ENCODE measurements at regions not wholly inside any gene's neighbourhood (a gene's known extent, or its start where the extent isn't known, plus 50 kb on each side); places are given as distances from the start of the nearest gene placed in this dataset.
A peak's percentile ranks its signal among the peaks of the same experiment; 100 is the strongest.
"Not testable (repeated sequence)": the region's sequence is repeated elsewhere in the genome, so short reads cannot be mapped to it uniquely, and the experiment has no call there.

DNA sequence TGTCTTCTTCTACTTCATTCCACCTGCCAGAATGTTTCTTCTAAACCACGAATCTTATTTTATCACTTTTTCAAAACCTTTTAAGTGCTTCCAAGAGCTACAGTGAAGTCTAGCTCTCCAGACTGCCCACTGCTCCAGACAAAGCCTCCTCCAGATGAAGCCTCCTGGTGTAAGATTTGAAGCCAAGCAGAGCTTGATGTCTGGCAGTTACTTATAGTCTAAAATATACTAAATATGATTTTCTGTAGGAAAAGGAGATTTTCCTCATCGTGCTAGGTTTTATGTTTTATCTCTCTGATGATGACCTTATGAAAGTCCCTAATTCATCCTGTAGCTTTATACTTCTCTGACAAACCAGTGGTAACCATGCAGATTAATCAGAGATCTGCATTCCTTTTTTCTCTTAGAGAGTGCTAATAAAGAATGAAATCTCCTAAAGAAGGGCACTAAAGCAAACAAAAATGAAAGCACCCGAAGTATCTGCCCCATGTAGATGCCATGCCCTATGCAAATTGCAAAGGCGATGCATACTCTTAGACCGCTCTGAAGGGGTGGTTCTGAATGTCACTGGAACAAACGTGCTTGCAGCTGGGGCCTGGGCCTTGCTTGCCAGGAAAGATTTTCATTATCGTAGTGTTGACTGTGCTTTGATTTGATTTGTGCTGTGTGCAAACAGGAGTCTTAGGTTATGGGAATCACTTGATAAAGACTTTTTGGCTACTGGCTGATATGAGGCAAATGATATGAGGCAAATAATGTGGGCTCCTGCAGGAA lies 314.2 kb downstream of the PID1 start:
- DNase-seq = no peak

DNA sequence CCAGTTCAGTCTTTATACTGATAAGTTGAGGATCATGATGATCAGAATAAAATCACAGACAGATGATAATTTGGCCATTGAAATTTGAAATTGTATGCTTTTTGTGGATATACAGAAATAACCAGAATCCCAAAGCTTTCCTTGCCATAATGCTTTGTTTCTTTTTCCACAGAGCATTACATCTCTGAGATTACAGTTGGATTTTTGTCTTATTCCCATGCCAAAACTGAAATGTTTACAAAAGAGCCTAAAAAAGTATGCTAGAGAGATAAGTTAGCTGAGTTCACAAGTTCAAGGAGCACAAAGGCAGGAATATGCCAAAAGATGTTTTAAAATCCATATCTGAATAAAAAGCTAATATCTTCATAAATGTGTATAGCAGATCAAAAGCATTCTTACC lies 321.3 kb downstream of the PID1 start:
- no peak for DNase-seq

DNA sequence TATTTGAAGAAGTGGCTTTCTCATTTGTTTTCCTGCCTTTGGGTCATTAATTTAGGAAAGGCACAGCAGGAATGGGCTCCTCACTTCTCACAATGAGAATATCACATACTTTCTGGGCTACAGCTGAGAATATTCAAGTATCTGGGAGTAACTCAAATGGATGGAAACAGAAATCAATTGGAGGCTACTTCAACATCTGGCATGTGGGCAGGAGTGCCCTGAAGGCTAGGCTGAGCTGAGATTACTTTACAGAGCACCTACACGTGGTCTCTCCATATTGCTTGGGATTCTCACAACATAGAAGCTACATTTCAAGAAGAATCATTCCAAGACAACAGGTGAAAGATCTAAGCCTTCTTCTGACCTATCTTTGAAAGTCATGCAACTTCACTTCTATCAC lies 325.4 kb downstream of the PID1 start:
- DNase-seq = no peak

DNA sequence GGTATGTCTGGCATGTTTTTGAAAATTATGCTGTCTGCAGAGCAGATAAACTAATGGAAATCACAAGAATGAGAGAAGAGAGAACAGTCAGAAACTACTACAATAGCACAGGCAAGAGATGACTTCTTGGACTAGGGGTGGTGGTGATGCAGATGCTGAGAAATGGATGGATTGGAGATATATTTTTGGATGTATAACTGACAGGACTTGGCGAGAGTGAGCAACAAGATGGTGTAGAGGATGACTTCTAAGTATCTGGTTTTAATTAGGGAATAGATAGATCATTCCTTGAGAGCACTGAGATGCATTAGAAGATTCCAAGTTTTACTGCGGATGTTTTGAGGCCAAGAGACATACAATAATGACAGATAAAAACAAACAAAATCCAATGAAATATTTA lies 328.2 kb downstream of the PID1 start:
- no peak for DNase-seq

DNA sequence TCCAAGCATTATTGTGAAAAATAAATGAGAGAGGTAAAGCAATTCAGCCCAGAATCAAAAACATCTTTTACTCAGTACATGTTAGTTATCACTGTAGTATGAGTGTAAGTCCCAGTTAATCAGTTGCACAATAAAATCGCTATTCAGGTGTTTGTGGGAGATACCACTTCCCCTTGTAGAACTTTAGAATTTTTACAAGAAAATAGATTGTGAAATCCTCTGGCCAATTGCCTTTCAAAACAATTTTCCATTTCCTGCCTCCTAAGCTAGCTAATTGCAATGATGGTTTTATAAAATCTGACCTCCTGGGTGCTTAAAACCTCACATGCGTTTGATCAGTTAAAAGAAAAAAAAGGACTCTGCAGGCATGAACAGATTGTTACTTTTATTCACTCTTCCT lies 332.5 kb downstream of the PID1 start:
- peak; percentile 60 for DNase-seq

DNA sequence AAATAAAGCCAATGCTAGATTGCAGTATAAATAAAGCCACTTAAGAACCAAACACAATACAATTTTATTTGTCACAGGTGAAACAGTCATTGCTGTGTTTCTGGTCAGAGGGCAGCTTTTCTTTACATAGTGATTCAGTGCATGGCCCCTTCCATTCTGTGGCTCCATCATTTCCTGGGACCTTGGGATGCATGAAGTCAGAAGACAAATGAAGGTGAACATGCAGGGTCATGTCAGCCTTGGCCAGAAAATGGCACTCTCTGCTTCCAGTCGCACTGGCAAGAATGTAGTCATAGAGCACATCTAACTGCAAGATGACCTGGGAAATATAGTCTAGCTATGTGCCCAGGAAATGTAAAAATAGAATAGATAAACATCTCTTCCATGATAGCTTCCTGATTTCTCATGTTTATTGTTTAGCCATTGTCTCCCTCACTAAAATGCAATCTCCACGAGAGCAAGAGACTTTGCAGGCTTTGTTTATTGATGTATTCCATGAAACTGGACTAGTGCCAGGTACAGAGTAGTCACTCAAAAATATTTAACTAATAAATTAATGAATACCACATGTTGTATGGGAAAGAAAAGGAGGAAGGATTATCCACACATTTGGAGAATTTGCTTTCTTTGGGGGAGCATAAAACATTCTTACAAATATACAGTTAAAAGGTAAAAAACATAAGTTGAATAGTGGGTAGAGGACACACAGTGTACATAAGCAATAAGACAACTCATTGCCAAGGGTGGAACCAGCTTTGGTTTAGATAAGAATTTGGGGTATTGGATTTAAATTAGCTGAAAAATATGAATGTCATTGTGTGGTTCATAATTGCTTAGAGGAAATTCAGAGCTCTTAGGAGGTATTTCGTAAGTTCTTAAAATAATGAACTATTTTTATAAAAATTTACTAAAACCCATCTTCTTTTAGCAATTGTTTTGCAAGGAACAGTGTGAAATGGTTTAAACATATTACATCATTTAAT lies 343.8 kb downstream of the PID1 start:
- no peak for DNase-seq

DNA sequence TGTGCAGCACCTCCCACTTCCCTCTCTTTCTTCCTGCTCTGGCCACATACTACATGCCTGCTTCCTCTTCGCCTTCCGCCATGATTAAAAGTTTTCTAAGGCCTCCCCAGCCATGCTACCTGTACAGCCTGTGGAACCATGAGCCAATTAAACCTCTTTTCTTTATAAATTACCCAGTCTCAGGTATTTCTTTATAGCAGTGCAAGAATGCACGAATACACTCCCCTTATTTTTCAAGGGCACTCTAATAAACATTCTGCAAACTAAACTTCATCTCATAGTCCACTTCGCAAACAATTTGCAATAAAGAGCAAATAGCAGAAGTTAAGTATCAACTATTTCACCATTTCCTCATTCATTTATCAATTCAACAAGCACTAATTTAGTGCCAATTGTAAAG lies 351.3 kb downstream of the PID1 start:
- DNase-seq = no peak

DNA sequence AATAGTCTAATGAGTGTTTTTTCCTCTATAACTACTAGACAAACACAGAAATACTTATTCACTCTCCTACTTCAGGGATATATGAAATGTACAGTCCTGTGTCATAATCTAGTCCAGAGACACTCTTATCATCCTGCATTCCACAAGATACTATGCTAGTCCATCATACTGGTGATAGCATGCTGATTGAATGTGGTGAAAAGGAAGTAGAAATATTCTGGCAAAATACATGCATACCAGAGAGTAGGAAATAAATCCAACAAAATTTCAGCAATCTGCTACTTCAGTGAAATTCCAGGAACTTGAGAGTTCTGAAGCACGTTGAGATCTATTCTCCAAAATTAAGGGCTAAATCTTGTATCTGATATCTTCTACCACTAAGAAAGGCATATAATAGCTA lies 353.9 kb downstream of the PID1 start:
- peak; percentile 95 for DNase-seq

DNA sequence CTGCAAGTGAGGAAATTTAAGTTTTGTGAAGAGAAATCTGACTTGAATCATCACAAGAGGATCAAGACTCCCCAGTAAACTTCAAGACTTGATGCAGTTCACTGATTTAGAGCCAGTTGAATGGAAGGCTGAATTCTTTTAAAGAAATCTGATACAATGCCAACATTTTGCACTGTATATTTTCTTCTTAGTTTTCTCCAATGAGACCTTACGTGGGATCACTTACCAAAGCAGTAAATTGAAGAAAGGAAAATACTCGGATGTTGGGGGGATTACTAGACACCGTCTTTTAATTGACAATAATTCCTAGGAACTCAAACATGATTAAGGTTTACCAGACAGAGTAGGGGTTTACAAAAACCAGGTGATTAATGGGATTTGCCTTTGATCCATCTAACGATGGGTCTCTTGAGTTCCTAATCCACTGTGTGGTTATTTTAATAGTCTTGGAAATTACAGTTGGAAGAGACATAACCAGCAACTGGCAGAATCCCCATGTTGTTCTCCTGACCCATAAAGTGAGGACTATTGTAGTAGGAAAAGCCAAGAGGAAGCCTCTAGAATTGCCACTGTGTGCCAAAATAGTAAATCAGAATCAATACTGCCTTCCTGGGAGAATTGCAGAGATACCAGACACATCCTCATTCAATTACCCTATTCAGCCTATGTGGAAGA lies 354.5 kb downstream of the PID1 start:
- no peak for DNase-seq

DNA sequence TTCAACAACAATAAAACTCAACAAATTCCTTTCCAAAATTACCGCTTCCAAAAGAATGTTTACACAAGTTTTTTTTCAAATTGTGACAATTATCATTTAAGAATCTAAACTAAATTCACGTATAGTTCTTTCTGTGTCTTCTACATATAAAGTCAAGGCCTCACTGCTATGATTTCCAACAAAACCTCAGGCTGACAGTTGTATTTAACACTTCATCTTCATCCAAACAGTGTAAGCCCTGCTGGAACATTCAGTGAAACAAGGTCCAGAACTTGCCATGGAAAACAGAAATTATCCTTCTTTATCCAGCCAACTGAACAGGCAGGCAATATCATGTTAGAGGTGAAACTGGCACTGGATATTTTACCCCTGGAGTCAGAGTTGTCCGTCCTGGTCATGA lies 357.9 kb downstream of the PID1 start:
- DNase-seq = no peak

DNA sequence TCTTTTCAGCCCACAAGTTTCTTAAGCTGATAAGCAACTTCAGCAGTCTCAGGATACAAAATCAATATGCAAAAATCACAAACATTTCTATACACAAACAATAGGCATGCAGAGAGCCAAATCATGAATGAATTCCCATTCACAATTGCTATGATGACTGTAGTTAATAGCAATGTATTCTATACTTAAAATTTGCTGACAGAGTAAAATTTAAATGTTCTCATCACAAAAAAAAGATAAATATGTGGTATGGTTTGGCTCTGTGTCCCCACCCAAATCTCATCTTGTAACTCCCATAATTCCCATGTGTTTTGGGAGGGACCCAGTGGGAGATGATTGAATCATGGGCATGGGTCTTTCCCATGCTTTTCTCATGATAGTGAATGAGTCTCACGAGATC lies 360.2 kb downstream of the PID1 start:
- DNase-seq = not testable (repeated sequence)

DNA sequence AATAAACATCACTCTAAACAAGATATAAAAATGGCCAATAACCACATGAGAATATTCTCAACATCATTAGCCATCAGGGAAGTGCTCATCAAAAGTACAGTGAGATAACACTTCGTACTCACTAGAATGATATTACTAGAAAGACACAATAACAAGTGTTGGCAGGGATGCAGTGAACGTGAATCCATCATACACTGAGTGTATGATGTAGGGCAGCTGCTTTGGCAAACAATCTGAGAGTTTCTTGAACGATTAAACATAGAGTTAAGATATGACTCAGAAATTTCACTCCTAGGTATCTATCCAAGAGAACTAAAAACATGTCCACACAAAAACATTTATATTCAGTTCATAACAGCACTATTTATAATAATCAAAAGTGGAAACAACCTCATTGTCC lies 368.9 kb downstream of the PID1 start:
- no peak for DNase-seq

DNA sequence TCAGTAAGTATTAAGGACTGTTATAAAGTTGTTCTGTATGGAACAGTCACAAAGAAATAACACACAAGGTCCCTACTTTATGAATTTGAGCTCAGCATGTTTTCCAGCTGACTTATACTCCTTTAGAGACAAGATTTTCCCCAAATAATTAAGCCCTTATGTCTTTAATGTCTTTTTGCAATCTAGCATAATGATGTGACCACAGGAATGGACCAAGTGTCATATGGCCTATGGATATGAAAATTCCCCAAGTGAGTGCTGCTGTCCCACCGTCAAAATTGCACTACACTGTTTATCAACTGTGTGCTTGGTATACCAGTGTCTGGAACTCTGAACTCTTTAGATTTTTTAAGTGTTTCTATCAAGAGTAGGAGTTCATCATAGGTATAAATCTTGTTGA lies 369.6 kb downstream of the PID1 start:
- no peak for DNase-seq

DNA sequence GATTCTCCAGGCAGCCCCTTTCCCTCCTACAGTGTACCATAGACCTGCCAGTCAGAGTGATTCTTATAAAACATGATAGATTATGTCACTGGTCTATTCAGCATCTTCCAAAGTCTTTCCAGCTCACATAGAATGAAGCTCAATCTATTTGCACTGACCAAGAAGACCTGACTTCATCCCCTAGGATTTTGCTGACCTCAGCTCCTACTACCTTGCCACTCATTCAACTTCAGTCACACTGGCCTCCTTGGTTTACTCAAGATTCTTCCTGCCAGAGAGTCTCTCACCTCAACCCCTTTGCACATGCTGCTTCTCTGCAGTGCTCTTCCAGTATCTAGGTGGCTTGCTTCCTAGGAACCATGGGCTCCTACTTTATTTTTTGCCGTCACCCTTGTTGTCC lies 392.9 kb downstream of the PID1 start:
- DNase-seq = no peak

DNA sequence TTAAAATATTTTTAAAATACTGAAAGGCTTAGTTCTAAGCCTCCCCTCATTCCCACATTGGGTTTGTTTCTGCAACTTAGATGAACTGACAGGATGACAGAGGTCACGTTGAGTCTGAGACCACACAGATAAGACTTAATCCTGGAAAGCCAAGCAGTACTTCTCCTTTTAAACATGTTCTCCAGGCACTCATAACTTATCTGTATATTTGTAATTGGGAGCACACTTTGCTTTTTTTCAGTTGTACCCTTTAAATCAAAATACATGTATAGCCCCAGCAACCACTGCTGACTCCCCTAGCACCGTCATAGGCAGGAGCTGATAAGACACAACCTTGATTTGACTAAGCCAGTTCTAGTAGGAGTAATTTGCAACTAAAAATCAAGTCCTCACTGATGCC lies 394.8 kb downstream of the PID1 start:
- DNase-seq = peak; percentile 8

DNA sequence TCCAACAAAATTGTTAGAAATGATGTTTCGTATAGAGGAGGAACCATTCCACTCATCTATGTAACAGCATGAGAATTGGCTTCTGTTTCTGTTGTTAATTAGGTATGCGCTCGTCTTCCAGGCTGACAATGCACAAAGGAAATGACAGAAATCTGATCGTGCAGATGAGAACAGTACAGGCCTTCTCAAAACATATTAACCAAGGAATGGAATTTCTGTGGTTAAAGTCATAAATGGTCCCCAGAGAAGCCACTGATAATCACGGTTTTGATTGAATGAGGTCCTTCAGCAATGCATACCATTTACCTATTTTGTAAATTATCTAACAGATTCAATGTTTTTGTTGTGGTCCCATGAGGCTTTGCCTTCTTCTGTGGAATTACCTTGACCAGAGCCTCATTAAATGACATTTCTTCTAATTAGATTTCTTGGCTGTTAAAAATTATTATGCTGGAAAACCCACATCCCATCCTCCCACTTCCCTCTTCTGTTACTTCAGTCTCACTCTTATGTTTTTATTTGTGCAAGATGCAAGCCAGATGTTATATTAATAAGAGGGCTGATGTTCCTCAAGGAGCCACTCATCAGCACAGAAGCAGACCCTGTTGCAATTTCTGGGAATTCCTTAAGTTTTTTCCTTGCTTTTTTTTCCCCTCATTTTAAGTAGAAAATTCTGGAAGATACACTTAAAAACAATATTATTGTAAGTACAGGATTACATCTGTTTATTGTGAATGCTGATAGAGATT lies 395.8 kb downstream of the PID1 start:
- DNase-seq = no peak

DNA sequence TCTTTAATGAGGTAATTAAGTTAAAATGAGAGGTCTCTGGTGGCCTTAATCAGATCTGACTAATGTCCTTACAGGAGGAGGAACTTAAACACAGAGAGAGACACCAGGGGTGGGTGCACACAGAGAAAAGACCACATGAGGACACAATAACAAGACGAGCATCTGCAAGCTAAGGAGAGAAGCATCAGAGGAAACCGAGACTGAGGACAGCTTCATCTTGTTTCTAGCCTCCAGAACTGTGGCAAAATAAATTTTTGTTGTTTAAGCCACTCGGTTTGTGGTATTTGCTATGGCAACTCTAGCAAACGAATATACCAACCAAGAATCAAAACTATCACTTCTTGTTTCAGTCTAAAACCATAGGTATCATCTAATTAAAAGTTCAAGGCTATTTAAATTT lies 400.1 kb downstream of the PID1 start:
- no peak for DNase-seq

DNA sequence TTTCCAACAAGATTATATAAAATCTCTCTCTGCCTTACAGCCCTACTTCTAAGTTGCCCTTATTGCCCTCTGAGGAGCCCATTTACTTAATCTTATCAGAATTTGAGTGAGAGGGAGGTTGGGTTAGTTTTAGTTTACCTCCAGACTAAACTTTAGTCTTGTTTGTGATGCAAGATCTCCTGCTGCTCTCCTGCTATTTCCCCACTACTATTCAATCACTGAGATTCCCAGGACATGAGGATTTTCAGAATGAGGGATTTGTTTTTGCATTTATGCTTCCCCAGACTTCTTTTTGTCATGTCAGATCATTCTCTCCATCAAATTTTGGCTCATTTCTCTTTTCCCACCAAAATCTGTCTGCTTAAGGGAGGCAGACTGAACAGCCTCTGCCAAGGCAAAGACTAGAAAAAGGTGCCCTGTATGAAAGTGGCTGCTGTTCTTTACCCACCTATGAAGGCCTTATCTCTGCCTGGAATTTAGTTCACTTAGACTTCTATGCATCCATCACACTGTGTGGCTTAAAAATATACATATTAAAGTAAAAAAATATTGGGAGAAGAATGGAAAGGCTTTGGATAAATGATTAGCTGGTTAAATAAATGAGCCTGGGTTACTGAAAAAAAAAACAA lies 401.3 kb downstream of the PID1 start:
- DNase-seq = peak; percentile 6

DNA sequence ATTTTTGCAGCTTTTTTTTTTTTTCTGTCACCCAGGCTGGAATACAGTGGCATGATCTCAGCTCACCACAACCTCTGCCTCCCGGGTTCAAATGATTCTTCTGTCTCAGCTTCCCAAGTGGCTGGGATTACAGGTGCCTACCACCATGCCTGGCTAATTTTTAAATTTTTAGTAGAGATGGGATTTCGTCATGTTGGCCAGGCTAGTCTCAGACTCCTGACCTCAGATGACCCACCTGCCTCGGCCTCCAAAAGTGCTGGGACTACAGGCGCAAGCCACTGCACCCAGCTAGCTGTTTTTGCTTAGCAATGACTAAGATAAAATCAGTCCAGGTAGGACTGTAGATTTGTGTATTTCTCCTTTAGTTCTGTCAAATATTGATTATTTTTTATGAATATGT lies 403.7 kb downstream of the PID1 start:
- DNase-seq = no peak

DNA sequence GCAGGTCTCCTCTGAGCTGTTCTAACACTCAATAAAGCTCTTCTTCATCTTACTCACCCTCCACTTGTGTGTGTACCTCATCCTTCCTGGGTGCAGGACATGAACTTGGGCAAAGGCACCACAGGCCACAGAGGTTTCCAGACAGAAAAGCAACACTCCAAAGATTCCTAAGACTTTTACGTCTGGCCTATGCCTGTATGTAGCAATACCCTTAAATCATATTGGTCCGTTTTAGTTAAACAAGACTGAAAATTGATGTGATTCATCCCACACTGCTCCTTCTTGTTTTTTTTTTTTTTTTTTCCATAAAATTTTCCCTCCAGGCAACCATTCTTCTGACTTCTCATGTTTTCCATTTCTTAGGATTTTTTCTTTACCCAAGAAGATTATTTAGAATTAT lies 404.3 kb downstream of the PID1 start:
- DNase-seq = no peak

DNA sequence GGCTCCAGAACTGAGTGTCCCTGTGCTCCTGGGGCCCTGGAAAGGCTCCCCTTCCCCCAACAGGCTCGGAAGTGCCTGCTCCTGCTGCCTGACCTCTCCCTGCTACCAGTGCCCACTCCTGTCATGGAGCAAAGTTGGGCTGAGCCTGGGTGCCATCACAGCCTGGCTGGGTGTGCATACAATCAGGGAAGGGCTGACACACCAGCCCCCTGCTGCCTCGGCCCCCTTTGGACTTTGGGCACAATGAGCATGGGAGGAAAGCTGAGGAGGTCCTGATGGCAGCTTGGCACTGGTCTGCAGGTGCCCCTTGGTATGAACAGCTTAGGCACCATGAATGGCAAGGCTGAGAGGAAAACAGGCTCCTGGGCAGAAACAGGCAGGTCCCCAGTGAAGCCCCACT lies 405.0 kb downstream of the PID1 start:
- DNase-seq = no peak

DNA sequence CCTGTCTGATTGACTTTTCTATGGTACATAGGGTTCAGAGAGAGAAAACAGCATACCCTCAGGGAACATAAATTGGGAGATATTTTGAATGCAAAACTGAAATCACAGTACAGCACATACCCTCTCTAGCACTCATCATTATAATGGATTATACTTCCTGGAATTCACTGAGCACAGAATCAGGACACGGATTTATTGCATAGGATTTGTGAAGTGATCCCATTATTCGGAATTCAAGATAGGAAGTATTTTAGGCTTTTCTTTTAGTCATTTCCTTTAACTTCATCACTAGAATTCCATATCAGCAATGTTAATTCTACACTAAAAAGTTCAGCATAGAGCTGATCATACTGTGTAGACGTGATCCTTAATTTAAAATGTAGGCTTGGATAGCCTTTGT lies 407.0 kb downstream of the PID1 start:
- no peak for DNase-seq
